ENCODE measurements at regions not wholly inside any gene's neighbourhood (a gene's known extent, or its start where the extent isn't known, plus 50 kb on each side); places are given as distances from the start of the nearest gene placed in this dataset.

GRCh38 chr6:148240461-148240840 lies 102.2 kb upstream of the SASH1 start:
- no peak overlapping the region for H3K27ac ChIP-seq
- TF ChIP-seq ZFX (IDR thresholded peaks at IDR 0.05; ENCODE audit: borderline replicate concordance) = no peak
- TF ChIP-seq CTCF (IDR thresholded peaks at IDR 0.05) = no peak

- H3K27ac ChIP-seq = no peak overlapping the region
- TF ChIP-seq ZFX (IDR thresholded peaks at IDR 0.05; ENCODE audit: borderline replicate concordance) (no peak), CTCF (IDR thresholded peaks at IDR 0.05) (no peak)
Measured at GRCh38 chr6:148240861-148241477, 101.7 kb upstream of the SASH1 start.

- TF ChIP-seq ZFX (IDR thresholded peaks at IDR 0.05; ENCODE audit: borderline replicate concordance) (no peak), CTCF (IDR thresholded peaks at IDR 0.05) (no peak)
- no peak overlapping the region for H3K27ac ChIP-seq
Measured at GRCh38 chr6:148242180-148242579, 100.5 kb upstream of the SASH1 start.

- TF ChIP-seq CTCF (IDR thresholded peaks at IDR 0.05) (no peak), ZFX (IDR thresholded peaks at IDR 0.05; ENCODE audit: borderline replicate concordance) (no peak)
- no peak overlapping the region for H3K27ac ChIP-seq
Measured at GRCh38 chr6:148244217-148244935, 98.3 kb upstream of the SASH1 start.

- no peak overlapping the region for H3K27ac ChIP-seq
- no peak for TF ChIP-seq CTCF (IDR thresholded peaks at IDR 0.05)
- TF ChIP-seq ZFX (IDR thresholded peaks at IDR 0.05; ENCODE audit: borderline replicate concordance) = no peak
Measured at GRCh38 chr6:148247386-148248063, 95.1 kb upstream of the SASH1 start.

GRCh38 chr6:148249160-148249559 lies 93.5 kb upstream of the SASH1 start:
- H3K27ac ChIP-seq = no peak overlapping the region
- TF ChIP-seq CTCF (IDR thresholded peaks at IDR 0.05) (no peak), ZFX (IDR thresholded peaks at IDR 0.05; ENCODE audit: borderline replicate concordance) (no peak)
